Esophagus squamous epithelium (tissue), 5 donors: ENCODE measurements at regions not wholly inside any gene's neighbourhood (a gene's known extent, or its start where the extent isn't known, plus 50 kb on each side); places are given as distances from the start of the nearest gene placed in this dataset.

Experiments used
- DNase-seq: peaks from one replicate; lab custom pipeline; 2025; lab: John Stamatoyannopoulos, UW
- H3K27ac ChIP-seq, 4 donors: fragments of 200-600 bp; sonication (generic); one replicate each; pipeline ENCODE4 v1.5.1; 2016 to 2019; ENCODE audit warnings: mild to moderate bottlenecking in 1 of 4
- H3K27me3 ChIP-seq, 4 donors: fragments of 200-600 bp; sonication (generic); 1 replicate in 3 of 4; 2 replicates in 1 of 4; pipeline versions ENCODE4 v1.5.1 to v1.6.0; 2017 to 2021; ENCODE audit warnings: antibody characterized with exemption in 1 of 4
- H3K36me3 ChIP-seq, 3 donors: fragments of 200-600 bp; sonication (generic); one replicate each; pipeline ENCODE4 v1.5.1; 2016 to 2019
- H3K4me1 ChIP-seq, 3 donors: fragments of 200-600 bp; sonication (generic); one replicate each; pipeline ENCODE4 v1.5.1; 2017 to 2019
- H3K4me3 ChIP-seq, 4 donors: fragments of 200-600 bp; sonication (generic); 1 replicate in 3 of 4; 2 replicates in 1 of 4; pipeline ENCODE4 v1.5.1; 2016 to 2019; ENCODE audit warnings: mild to moderate bottlenecking in 2 of 4, moderate library complexity in 1 of 4
- H3K9me3 ChIP-seq, 3 donors: fragments of 200-600 bp; sonication (generic); one replicate each; pipeline ENCODE4 v1.5.1; 2016 to 2019
- POLR2A ChIP-seq, 4 donors: fragments of 450-650 bp; IDR thresholded peaks; one replicate each; pipeline ENCODE4 v1.6.1; 2017; ENCODE audit warnings: antibody characterized with exemption in 4 of 4, mild to moderate bottlenecking in 4 of 4, moderate library complexity in 3 of 4
- WGBS, 2 donors: methylation state at CpG; one replicate each; pipeline ENCODE4 v1.1.5; 2018; 5-methylcytosine and 5-hydroxymethylcytosine counted together
- intact Hi-C: fragments of 100-400 bp; cut with DNase I; formaldehyde crosslinking; loops from one replicate; pipeline ENCODE4 v1.15.0; 2022
- TF ChIP-seq, protein P1 (sequence below), 6 experiments: fragments of 450-650 bp in 4 of 6; fragments of 200-600 bp in 2 of 6; sonication (generic) in 2 of 6; IDR thresholded peaks; one replicate each; pipeline ENCODE4 v1.5.1; 2016 to 2019; ENCODE audit warnings: antibody characterized with exemption in 6 of 6, mild to moderate bottlenecking in 4 of 6, moderate library complexity in 4 of 6
- donor health status: DM: yes; HTN: yes; CAD: no.

DNA sequence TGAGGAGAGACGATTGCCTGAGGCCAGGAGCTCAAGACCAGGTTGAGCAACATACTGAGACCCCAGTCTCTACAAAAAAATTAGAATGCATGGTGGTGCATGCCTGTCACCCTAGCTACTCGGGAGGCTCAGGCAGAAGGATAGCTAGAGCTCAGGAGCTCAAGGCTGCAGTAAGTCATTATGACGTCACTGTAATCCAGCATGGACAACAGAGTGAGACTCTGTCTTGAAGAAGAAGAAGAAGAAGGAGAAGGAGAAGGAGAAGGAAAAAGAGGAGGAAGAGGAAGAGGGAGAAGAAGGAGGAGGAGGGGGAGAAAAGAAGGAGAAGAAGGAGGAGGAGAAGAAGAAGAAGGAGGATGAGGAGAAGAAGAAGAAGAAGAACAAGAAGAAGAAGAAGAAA lies 519.1 kb downstream of the CDH9 start:
- no peak for DNase-seq
- 52 to 57% methylated on average over 3 of the region's 3 CpGs for WGBS, 2 donors
- H3K4me3 ChIP-seq = no peak overlapping the region
- H3K9me3 ChIP-seq = no peaks in the 10 kb centered on the region
- TF ChIP-seq, protein P1, sequence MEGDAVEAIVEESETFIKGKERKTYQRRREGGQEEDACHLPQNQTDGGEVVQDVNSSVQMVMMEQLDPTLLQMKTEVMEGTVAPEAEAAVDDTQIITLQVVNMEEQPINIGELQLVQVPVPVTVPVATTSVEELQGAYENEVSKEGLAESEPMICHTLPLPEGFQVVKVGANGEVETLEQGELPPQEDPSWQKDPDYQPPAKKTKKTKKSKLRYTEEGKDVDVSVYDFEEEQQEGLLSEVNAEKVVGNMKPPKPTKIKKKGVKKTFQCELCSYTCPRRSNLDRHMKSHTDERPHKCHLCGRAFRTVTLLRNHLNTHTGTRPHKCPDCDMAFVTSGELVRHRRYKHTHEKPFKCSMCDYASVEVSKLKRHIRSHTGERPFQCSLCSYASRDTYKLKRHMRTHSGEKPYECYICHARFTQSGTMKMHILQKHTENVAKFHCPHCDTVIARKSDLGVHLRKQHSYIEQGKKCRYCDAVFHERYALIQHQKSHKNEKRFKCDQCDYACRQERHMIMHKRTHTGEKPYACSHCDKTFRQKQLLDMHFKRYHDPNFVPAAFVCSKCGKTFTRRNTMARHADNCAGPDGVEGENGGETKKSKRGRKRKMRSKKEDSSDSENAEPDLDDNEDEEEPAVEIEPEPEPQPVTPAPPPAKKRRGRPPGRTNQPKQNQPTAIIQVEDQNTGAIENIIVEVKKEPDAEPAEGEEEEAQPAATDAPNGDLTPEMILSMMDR (IDR thresholded peaks at IDR 0.05) = no peak
- TF ChIP-seq POLR2A (IDR thresholded peaks at IDR 0.05) = no peak
- no peaks in the 10 kb centered on the region for H3K36me3 ChIP-seq
- no peaks in the 10 kb centered on the region for H3K4me1 ChIP-seq
- no peaks in the 10 kb centered on the region for H3K27me3 ChIP-seq
- intact Hi-C loops = no loop called here
- no peak overlapping the region for H3K27ac ChIP-seq

DNA sequence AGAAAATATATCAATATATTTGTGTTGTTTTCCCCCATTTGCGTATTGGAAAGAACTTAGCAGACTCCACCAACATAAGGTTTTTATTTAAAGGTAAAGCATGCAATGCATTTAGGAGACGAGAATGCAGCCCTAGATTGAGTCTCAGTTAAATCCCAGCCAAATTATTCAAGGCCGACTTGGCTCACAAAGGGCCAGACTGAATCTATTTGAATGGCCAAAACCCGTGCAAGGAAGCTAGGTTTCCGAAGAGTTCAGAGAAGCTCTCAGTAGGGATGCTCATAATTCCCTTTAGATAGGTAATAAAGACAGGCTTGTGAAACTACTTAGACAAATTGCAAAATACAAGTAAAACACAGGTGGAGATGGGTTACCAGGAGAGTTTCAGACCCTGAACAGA lies 520.3 kb downstream of the CDH9 start:
- Histone ChIP-seq H3K36me3 (no peaks in the 10 kb centered on the region), H3K9me3 (no peaks in the 10 kb centered on the region), H3K27ac (no peak overlapping the region), H3K4me1 (no peaks in the 10 kb centered on the region), H3K4me3 (no peak overlapping the region), H3K27me3 (no peaks in the 10 kb centered on the region)
- intact Hi-C loops = no loop called here
- no peak for DNase-seq
- TF ChIP-seq, protein P1 (IDR thresholded peaks at IDR 0.05) = no peak
- 72 to 75% methylated on average over 5 of the region's 5 CpGs for WGBS, 2 donors

DNA sequence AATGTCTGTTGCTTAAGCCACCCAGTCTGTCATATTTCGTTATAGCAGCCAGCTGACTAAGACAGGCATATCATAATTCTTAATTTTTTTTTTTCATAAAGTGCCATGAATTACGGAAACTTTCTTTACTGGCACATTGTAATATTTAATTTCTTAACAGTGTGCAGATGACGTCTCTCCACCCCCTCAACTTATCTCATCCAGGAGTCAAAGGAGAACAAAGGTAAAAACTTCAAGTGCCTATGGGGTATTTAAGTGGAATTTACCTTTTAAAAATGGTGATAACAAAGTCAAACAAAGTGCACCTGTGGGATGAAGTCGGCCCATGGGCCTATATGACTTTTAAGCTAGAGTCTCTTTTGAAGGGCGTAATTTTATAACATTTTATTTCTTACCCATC lies 539.4 kb downstream of the CDH9 start:
- intact Hi-C loops = no loop called here
- 34 to 42% methylated on average over 5 of the region's 5 CpGs for WGBS, 2 donors
- H3K4me3 ChIP-seq = no peak overlapping the region
- DNase-seq = no peak
- TF ChIP-seq, protein P1 (IDR thresholded peaks at IDR 0.05) = no peak
- TF ChIP-seq POLR2A (IDR thresholded peaks at IDR 0.05) = no peak
- no peaks in the 10 kb centered on the region for H3K27me3 ChIP-seq
- no peaks in the 10 kb centered on the region for H3K36me3 ChIP-seq
- H3K9me3 ChIP-seq = no peaks in the 10 kb centered on the region
- H3K27ac ChIP-seq = no peak overlapping the region
- no peaks in the 10 kb centered on the region for H3K4me1 ChIP-seq

DNA sequence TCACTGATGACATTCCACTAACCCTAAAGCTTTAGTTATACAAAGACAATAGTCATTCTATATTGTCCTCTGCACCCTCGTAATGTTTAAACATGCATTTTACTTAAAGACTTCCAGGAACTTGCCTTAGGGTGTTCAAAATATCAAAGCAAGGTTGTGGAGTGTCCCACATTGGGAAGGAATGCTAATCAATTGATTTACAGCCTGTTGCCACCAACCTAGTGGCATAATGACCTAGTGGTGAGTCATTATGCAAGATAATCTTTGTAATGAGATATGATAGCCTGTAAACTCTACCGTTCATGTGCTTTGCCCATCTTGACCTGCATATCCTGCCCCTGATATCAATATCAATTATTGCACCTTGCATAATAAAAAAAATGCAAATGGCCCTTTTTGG lies 542.9 kb downstream of the CDH9 start:
- Histone ChIP-seq H3K9me3 (peaks cover 0 to 14% (median 0%) of the 10 kb centered on the region in 3 donors), H3K4me1 (no peaks in the 10 kb centered on the region), H3K36me3 (no peaks in the 10 kb centered on the region), H3K27me3 (no peaks in the 10 kb centered on the region), H3K4me3 (no peak overlapping the region), H3K27ac (no peak overlapping the region)
- intact Hi-C loops = no loop called here
- TF ChIP-seq POLR2A (IDR thresholded peaks at IDR 0.05) = no peak
- TF ChIP-seq, protein P1 (IDR thresholded peaks at IDR 0.05) = no peak
- no peak for DNase-seq
- WGBS, 2 donors = 55 to 56% methylated on average over 2 of the region's 2 CpGs

DNA sequence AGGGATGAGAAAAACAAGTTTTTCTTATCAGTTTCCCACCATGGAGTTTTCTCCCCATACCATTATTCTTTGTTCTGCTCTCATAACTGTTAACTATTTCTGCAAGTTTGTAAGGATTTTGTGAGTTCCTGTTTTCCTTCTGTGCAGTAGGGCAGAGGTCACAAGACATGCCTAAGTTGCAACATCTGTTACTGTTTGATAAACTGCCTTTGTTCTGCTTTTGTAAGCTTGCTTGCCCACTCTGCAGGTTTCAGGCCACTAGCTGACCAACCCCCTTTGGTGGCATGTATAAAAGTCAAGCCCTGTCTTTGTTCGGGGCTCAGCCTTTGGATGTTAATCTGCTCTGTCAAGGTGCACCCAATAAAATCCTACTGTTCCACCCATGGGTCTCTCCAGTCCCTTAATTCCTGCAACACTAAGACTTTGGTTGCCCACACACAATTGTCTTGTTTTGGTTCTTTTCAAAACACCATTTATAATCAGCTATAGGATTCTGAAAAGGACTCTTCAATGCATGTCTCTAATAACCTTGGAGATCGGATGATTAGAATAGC lies 545.4 kb downstream of the CDH9 start:
- intact Hi-C loops = no loop called here
- whole genome bisulfite sequencing, 2 donors = 70 to 81% methylated on average over 2 of the region's 2 CpGs
- no peak overlapping the region for H3K27ac ChIP-seq
- H3K4me1 ChIP-seq = no peaks in the 10 kb centered on the region
- DNase-seq = no peak
- no peaks in the 10 kb centered on the region for H3K36me3 ChIP-seq
- H3K4me3 ChIP-seq = no peak overlapping the region
- no peaks in the 10 kb centered on the region for H3K27me3 ChIP-seq
- peaks cover 0 to 14% (median 0%) of the 10 kb centered on the region in 3 donors for H3K9me3 ChIP-seq
- no peak for TF ChIP-seq POLR2A (IDR thresholded peaks at IDR 0.05)

DNA sequence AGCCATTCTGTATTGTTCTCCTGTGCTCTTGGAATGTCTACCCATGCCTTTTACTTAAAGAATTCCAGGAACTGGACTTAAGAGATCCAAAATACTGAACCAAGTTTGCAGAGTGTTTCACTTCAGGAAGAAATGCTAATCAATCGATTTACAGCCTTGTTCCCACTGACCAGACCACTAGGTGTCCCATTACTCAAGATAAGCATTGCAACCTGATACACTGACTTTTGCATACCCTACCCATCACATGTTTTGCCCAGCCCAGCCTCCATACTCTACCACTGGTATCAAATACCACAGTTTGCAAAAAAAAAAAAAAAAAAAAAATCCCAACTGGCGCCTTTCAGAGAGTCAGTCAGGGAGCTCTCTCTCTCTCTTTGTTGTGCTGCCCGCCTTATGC lies 550.8 kb downstream of the CDH9 start:
- 82 to 83% methylated on average over 3 of the region's 3 CpGs for WGBS, 2 donors
- TF ChIP-seq POLR2A (IDR thresholded peaks at IDR 0.05) = no peak
- TF ChIP-seq, protein P1 (IDR thresholded peaks at IDR 0.05) = no peak
- H3K9me3 ChIP-seq = peaks cover 0 to 8% (median 0%) of the 10 kb centered on the region in 3 donors

More for the DNA sequence above, 550.8 kb downstream of the CDH9 start:
- intact Hi-C loops = no loop called here
- Histone ChIP-seq H3K27me3 (no peaks in the 10 kb centered on the region), H3K27ac (no peak overlapping the region), H3K4me1 (no peaks in the 10 kb centered on the region), H3K4me3 (no peak overlapping the region), H3K36me3 (no peaks in the 10 kb centered on the region)
- no peak for DNase-seq
